ENCODE measurements at regions not wholly inside any gene's neighbourhood (a gene's known extent, or its start where the extent isn't known, plus 50 kb on each side); places are given as distances from the start of the nearest gene placed in this dataset.

- TF ChIP-seq POLR2AphosphoS5 (IDR thresholded peaks at IDR 0.05) (no peak), EP300 (IDR thresholded peaks at IDR 0.05) (no peak)
- H3K27me3 ChIP-seq, result no peaks in the 10 kb centered on the region
- H3K4me1 ChIP-seq, result no peaks in the 10 kb centered on the region
- 95 to 96% methylated on average over 18 of the region's 18 CpGs for WGBS, 2 donors
- H3K27ac ChIP-seq, result no peak overlapping the region
- peaks cover 0 to 3% (median 1%) of the 10 kb centered on the region in 4 donors for H3K9me3 ChIP-seq
- no peak overlapping the region for H3K4me3 ChIP-seq
- H3K36me3 ChIP-seq, result no peaks in the 10 kb centered on the region
- intact Hi-C loops (cut with DNase I), result no loop called here
- no peak for DNase-seq
These were observed 249.3 kb downstream of the ANKRD50 start for GRCh38 chr4:124462954-124463828.

GRCh38 chr4:124464836-124465235 is 247.7 kb downstream of the ANKRD50 start:
- Histone ChIP-seq H3K36me3 (no peaks in the 10 kb centered on the region), H3K4me3 (no peak overlapping the region), H3K4me1 (no peaks in the 10 kb centered on the region), H3K27ac (no peak overlapping the region), H3K27me3 (no peaks in the 10 kb centered on the region), H3K9me3 (peaks cover 0 to 3% (median 1%) of the 10 kb centered on the region in 4 donors)
- 91 to 92% methylated on average over 1 of the region's 1 CpG for WGBS, 2 donors
- intact Hi-C loops (cut with DNase I), result no loop called here
- TF ChIP-seq POLR2AphosphoS5 (IDR thresholded peaks at IDR 0.05) (no peak), EP300 (IDR thresholded peaks at IDR 0.05) (no peak), CTCF (IDR thresholded peaks at IDR 0.05) (no peak), POLR2A (IDR thresholded peaks at IDR 0.05) (no peak)
- no peak for DNase-seq

GRCh38 chr4:124468360-124468759 is 244.2 kb downstream of the ANKRD50 start:
- no peaks in the 10 kb centered on the region for H3K27me3 ChIP-seq
- TF ChIP-seq CTCF (IDR thresholded peaks at IDR 0.05) (no peak), EP300 (IDR thresholded peaks at IDR 0.05) (no peak), POLR2A (IDR thresholded peaks at IDR 0.05) (no peak), POLR2AphosphoS5 (IDR thresholded peaks at IDR 0.05) (no peak)
- H3K36me3 ChIP-seq, result no peaks in the 10 kb centered on the region
- H3K4me3 ChIP-seq, result no peak overlapping the region
- WGBS, 2 donors, result 85 to 90% methylated on average over 7 of the region's 7 CpGs
- peaks cover 0 to 5% (median 4%) of the 10 kb centered on the region in 4 donors for H3K9me3 ChIP-seq
- no peak for DNase-seq
- no peak overlapping the region for H3K27ac ChIP-seq
- H3K4me1 ChIP-seq, result no peaks in the 10 kb centered on the region
- intact Hi-C loops (cut with DNase I), result no loop called here

- DNase-seq, result no peak
- Histone ChIP-seq H3K27me3 (no peaks in the 10 kb centered on the region), H3K9me3 (peaks cover 0 to 5% (median 4%) of the 10 kb centered on the region in 4 donors), H3K4me1 (no peaks in the 10 kb centered on the region), H3K27ac (no peak overlapping the region), H3K4me3 (no peak overlapping the region), H3K36me3 (no peaks in the 10 kb centered on the region)
- TF ChIP-seq EP300 (IDR thresholded peaks at IDR 0.05) (no peak), POLR2A (IDR thresholded peaks at IDR 0.05) (no peak), POLR2AphosphoS5 (IDR thresholded peaks at IDR 0.05) (no peak), CTCF (IDR thresholded peaks at IDR 0.05) (no peak)
- intact Hi-C loops (cut with DNase I), result no loop called here
These were observed 242.6 kb downstream of the ANKRD50 start for GRCh38 chr4:124469981-124470380.

- no peak for TF ChIP-seq POLR2A (IDR thresholded peaks at IDR 0.05)
- H3K27me3 ChIP-seq, result no peaks in the 10 kb centered on the region
- H3K4me3 ChIP-seq, result no peak overlapping the region
- intact Hi-C loops (cut with DNase I), result no loop called here
- no peak overlapping the region for H3K27ac ChIP-seq
- 57 to 62% methylated on average over 1 of the region's 1 CpG for WGBS, 2 donors
- DNase-seq, result no peak
- H3K9me3 ChIP-seq, result no peaks in the 10 kb centered on the region
- no peaks in the 10 kb centered on the region for H3K36me3 ChIP-seq
- H3K4me1 ChIP-seq, result no peaks in the 10 kb centered on the region
These were observed 234.1 kb downstream of the ANKRD50 start for GRCh38 chr4:124478470-124478869.

Data from sigmoid colon (tissue), 6 donors.